ACHN (cell line): ENCODE measurements at regions not wholly inside any gene's neighbourhood (a gene's known extent, or its start where the extent isn't known, plus 50 kb on each side); places are given as distances from the start of the nearest gene placed in this dataset.
"Not testable (repeated sequence)": the region's sequence is repeated elsewhere in the genome, so short reads cannot be mapped to it uniquely, and the experiment has no call there.

Experiments used
- DNase-seq: peaks from one replicate; pipeline ENCODE4 v3.0.0-alpha.2; 2015
- in situ Hi-C: cut with HindIII; loops from 2 replicates; pipeline ENCODE4 v1.10.0; 2017; ENCODE audit warnings: low sequenced_read_pairs, low pct_ligation_motif_present, low pct_unique_long_range_greater_than_20kb

DNA sequence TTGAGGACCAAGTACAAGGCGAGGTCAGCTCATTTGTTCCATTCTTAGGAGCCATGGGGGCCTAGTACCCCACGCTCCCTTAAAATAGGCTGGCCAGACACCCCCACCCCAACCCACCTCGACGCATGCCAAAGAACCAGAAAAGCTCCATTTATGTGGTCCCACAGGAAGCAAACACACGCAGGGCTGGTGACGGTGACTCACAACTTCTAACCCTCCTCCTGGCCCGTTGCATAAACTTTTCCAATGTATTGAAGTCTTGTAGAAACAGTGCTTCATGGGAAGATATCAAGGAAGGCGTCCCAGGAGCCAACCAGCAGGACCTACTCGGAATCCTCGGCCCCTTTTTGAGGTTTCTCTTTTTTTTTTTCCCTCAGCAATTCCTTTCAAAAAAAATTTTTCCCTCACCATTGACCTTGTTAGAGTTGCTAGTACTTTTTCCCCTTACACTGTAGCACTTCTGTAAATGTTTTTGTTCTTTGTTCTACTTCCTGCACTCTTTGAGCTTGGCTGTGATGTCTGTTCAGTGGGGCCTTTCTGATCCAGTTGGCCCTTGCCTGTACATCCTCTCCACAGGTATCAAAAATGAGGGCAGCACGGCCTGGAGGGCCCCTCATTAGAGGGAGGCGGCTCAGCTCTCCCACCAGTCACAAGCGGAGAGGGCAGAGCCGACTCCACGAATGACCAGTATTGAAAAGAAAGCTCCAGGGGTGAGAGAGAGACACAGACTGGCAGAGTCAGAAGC is 208.3 kb downstream of the RGS9 start:
- in situ Hi-C loops = no loop called here

DNA sequence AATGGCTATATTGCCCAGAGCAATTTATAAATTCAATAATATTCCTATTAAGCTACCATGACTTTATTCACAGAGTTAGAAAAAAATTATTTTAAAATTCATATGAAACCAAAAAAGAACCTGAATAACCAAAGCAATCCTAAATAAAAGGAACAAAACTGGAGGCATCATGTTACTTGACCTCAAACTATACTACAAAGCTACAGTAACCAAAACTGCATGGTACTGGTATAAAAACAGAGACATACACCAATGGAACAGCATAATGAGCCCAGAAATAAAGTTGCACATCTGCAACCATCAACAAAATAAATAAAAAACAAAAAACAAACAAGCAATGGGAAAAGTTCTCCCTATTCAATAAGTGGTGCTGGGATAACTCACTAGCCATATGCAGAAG is 203.2 kb downstream of the RGS9 start:
- DNase-seq = no peak
- in situ Hi-C loops = no loop called here

More for the DNA sequence above, 208.3 kb downstream of the RGS9 start:
- no peak for DNase-seq

DNA sequence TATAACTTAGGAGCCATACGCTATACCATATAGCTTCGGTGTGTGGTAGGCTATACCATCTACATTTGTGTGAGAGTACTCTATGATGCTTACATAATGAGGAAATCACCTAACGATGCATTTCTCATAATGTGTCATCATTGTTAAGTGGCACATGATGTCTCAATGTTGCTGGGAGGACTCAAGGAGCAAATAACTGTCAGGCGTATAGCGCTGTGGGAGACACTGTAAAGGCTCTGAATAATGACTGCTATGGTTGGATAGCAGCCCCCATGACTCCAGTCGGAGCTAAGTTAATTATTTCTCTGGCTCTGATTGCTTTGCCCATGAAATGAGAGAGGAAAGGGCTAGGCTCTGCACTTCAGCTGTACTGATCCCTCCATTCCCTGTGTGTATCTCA is 197.2 kb downstream of the RGS9 start:
- in situ Hi-C loops = no loop called here

DNA sequence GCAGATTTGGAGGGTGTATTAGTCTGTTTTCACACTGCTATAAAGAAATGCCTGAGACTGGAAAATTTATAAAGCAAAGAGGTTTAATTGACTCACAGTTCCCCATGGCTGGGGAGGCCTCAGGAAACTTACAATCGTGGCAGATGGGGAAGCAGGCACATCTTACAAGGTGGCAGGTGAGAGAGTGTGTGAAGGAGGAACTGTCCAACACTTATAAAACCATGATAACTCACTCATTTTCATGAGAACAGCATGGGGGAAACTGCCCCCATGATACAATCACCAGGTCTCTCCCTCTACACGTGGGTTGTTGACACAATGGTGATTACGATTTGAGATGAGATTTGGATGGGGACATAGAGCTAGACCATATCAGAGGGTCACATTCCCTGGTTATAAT is 195.6 kb downstream of the RGS9 start:
- in situ Hi-C loops = no loop called here
- no peak for DNase-seq

More for the DNA sequence above, 197.2 kb downstream of the RGS9 start:
- DNase-seq = no peak

DNA sequence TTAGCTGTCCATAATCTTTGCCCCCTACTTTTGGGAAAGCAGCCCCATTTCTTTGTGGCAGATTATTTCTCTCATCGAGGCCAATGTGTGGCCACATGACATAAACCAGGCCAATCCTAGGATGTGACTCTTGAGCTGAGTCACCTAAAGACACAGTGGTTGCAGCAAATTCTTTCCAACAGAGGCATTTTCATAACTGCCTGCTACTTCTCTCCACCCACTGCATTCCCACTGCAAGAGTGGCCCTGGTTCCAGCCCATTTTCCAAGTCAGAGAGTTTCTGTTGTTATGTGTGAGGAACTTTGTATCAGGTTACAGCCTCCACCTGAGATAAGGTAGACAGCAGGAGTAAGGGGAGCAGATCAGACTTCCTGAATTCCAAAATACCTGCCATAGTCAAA is 195.2 kb downstream of the RGS9 start:
- in situ Hi-C loops = no loop called here
- no peak for DNase-seq

DNA sequence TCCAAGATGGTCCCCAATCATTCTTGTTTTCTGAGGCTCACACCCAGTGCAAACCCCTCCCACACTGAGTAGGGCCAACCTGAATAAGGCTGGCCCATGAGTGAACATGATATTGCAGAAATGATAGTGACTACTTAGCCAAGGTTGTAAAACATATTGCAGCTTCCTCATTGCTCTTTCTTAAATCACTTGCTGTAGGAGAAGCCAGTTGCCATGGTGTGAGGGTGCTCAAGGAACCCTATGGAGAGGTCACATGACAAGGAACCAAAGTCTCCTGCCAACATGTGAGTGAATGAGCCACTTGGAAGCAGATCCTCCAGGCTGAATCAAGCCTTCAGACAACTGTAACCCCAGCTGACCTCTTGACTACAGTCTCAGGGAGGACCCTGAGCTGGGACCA is 191.4 kb downstream of the RGS9 start:
- DNase-seq = no peak
- in situ Hi-C loops = no loop called here

DNA sequence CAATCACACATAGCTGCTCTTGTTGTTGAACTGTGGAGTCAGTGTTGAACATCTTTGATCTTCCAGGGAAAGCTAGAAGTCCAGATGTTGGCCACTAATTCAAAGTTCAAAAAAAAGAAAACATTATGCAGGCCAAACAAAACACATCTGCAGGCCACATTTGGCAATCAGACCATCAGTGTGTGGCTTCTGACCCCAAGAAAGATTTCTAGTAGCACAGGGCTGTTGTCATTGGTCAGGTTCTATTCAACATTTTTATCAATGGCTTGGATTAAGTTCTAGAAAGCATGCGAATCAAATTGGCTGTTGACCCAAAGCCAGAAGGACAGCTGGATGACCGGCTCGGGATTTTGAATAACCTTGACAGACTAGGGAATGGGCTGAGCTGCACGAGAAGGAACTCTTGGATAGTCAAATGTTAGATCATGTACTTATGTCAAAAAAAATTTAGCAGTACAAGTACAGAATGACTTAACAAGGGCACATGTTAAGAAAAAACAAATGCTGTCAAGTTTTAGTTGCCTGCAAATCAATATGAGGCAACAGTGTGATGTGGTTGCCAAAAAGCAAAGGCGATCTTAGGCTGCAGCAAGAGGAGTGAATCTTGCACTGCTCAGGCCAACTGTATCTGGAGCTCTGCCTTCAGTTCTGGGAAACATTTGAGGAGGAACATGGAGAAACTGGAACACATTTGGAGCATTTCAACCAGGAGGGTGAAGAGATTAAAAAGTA is 187.6 kb downstream of the RGS9 start:
- in situ Hi-C loops = no loop called here

DNA sequence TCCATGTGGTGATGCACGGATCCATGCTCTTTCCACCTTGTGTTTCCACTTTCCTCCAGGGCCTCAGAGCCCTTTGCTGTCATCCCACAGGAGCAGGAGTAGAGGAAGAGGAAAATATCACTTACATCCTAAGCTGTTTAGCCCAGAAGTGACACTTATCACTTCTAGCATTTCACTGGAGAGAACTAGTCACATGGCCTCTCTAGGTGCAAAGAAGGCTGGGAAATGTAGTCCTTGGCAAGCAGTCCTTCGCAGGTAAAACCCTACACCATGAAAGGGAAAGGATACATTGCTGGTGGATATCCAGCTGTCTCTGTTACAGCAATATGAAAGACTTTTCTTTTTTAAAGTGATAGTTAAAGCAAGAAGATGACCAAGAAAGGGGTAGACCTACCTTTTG is 185.9 kb downstream of the RGS9 start:
- in situ Hi-C loops = no loop called here
- DNase-seq = no peak

More for the DNA sequence above, 187.6 kb downstream of the RGS9 start:
- DNase-seq = no peak

DNA sequence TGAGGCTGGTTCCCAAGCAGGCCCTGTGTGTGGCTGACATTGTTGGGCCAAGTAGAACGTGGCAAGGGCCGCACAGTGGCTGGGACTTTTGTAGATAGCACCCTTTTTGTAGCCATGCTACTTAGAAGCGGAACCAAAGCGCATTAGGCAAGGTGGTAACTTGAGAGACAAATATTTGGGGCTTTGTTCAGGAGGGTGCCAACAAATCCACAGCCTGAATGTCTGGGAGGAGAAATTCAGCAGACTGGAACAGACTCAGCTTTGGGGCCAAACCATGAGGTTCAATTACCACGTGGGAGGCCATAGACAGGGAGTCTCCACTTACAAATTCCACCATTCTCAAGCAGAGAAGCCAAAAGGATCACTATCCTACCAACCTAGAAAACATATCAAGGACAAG is 183.7 kb downstream of the RGS9 start:
- DNase-seq = no peak
- in situ Hi-C loops = no loop called here

DNA sequence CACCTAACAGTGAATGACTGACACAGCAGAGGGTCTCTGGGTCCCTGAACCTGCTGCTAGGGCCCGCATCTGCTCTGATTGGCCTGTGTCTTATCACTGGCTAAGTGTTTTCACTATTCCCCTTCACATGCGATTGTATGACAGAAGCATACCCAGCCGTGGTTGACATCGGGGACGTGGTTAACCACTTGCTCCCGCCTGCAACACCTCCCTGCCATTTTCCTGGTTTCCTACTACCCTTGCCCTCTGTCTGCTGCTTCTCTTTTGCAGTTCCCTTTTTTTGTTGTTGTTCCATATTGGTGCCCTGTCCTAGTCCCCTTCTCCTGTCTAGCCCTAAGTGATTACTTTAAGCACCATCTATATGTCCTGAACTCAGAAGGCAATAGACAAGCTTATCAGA is 177.0 kb downstream of the RGS9 start:
- in situ Hi-C loops = no loop called here
- DNase-seq = no peak

DNA sequence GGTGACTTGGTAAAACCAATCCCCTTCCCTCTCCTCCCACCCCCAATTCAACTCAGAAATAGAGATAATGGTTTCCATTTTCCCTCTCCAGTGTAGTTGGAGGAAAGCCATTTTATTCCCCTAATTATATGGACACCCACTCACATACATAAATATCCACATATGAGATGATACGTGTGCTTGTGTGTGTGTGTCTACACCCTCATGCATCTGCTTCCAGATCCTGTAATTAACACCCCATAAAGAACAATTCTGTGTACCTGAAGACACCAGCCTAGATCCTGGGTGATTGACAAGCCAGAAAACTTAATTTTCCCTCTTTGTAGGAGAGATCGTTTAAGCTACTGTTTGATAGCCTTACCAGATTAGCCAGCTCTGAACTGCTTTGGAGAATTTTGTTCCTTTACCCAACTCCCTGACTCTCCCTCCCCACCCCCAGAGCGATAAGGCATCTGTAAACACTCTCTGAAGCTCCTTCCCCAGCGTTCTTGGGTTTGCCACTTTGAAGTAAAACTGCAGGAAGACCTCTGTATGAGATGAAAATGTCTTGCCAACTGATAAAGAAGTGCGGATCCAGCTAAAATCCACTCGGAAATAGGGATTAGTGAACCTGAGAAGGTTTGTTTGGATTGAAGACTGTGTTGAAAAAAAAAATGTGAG is 175.7 kb downstream of the RGS9 start:
- no peak for DNase-seq
- in situ Hi-C loops = no loop called here

DNA sequence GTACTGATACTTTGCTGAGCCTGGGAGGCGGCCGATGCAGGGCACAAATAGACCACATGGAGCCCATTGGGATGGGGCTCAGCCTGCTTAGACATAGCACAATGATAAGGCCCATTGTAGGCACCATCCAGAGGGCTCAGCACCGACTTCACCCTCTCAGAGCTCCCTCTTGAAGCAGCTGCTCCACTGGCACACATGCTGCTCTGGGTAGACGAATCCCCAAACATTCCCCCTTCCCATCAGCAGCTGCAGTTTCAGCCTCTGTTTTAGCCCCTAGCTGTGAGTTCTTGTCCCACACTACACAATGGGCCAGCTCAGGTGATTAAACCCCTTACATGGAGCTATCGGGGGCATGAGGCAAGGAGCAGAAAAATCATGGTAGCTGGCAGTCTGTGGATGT is 174.1 kb downstream of the RGS9 start:
- DNase-seq = no peak
- in situ Hi-C loops = no loop called here

DNA sequence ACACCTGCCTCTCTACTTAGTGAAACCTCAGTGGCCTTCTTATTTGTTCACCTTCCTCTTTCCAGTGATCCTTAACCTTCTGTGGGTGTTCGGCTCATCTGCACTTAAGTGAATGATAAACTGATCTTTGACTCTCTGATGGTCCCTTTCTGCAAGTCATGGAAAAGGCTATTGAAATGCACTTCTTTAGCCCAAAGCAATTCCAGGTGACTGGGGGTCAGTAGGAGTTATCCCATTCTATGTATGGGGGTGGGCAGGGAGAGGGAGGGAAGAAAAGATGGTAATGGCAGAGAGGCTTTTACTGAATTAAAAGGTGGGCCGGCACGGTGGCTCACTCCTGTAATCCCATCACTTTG is 170.8 kb downstream of the RGS9 start:
- in situ Hi-C loops = no loop called here
- DNase-seq = no peak

DNA sequence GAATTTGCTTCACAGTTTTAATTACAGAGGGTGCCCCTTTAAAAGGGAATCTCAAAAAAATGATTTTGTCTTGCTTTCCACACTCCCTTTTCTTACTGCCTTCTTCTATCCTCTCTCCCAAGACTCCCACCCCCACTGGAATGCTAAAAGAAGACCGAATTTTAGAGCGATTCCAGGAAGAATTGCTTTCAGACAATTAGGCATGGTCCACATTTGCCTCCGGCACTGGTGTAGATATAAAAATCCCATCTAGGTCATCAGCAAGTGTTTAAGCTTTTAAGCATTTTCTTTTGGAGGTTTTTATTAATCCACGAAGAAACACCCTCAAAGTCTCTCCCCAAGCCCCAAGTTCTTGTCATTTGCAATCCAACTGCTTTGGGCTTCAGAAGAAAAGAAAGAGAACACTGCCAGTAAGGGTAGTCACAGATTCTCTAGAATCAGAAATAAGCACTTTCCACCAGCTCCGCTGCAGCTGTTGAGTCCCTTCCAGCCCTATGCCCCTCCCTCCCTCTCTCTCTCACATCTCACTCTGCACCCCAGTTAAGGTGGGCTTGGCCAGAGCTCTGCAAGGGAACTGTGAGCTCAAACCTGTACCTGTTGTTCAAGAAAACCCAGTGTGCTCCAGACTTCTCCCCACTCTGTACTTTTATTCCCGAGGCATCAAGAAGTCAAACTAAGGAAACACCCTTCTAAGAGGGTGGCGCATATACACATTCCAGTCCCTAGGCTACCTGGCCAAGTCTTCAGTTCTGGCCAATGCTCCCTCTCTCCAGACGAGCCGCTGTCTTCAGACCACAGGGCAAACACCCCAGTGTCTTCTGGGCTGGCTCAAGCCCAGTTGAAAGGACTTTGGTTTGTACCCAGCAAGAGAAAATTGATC is 170.2 kb downstream of the RGS9 start:
- no peak for DNase-seq
- in situ Hi-C loops = no loop called here

DNA sequence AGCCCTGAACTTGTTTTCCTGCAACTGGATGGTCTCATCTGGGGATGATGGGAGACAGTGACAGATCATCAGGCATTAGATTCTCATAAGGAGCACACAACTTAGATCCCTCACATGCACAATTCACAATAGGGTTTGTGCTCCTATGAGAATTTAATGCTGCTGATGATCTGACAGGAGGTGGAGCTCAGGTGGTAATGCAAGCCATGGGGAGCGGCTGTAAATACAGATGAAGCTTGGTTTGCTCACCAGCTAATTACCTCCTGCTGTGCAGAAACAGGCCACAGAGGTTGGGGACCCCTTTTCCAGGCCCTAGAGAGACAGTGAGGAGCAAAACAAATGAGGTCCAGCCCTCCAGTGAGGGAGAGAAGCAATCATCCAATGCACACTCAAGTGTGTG is 168.6 kb downstream of the RGS9 start:
- in situ Hi-C loops = no loop called here
- DNase-seq = no peak

DNA sequence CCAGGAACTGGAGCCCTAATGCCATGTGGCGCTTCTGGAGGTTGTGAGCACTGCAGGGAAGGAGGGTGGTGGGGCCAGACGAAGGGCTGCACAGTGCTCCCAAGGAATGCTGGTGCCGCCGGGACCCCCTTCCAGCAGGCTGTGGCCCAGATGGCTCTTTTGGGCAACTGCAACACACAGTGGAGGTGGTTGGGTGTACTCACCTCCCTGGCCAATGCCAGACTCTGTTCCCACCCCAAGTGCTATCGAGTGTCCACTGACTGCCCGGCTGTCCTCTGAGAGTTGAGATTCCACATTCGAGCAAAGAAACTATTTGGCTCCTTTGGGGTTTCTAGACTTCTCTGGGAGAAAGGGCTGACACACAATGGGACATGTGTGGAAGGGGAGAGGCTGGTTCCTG is 167.9 kb downstream of the RGS9 start:
- no peak for DNase-seq
- in situ Hi-C loops = no loop called here

DNA sequence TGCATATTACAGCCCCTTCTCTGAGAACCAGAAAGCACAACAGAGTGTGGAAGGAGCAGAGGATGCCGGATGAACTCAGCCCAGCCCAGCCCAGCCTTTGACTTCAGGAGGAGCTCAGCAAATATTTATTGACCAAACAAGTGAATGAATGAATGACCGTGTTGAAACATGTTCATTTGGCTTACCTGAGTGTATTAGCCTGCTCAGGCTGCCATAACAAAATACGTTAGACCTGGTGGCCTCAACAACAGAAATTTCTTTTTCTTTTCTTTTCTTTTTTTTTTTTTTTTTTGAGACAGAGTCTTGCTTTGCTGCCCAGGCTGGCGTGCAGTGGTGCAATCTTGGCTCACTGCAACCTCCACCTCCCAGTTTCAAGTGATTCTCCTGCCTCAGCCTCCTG is 164.7 kb downstream of the RGS9 start:
- in situ Hi-C loops, DNase-seq: not testable (repeated sequence)

DNA sequence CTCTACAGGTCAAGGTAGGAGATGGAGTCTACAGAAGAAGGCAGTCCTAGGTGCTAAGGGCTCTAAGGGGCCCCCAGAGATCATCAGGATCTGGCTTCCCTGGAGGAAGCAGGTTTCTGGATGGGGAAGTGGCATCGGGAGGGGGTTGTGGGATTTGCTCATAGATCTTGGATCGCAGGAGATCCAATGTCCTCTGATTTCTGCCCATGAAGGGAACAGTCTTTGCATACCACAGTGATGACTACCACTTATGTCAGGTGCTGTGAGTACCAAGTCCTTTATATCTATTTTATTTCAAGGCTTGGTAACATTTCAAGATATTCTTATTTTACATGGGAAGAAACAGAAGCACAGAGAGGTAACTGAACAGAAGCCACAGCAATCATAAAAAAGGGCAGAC is 164.0 kb downstream of the RGS9 start:
- in situ Hi-C loops = no loop called here
- no peak for DNase-seq

DNA sequence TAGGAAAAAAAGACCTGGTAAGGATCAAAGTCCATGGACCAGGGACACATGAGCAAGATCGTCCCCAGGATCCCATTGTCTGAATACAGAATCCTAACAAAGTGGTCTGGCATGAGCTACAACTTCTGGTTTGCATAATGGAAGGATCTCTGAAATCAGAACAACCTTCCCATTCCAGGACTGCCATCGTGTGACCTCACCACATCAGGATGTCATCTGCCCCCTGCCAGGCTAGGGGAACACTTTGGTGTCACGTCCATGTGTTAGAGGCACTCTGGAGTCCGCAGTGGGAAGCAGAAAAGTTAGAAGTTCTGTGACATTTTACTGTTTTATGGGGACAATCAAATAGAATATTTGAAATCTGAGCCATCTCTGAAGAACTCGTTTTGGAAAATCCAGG is 160.7 kb downstream of the RGS9 start:
- in situ Hi-C loops = no loop called here
- DNase-seq = no peak
